GM10266 (cell line): ENCODE measurements at regions not wholly inside any gene's neighbourhood (a gene's known extent, or its start where the extent isn't known, plus 50 kb on each side); places are given as distances from the start of the nearest gene placed in this dataset.
"Not testable (repeated sequence)": the region's sequence is repeated elsewhere in the genome, so short reads cannot be mapped to it uniquely, and the experiment has no call there.

Experiments
- DNase-seq: peaks from one replicate; pipeline ENCODE4 v3.0.0; 2012; ENCODE audit errors: extremely low spot score
- CTCF ChIP-seq: IDR thresholded peaks from 2 replicates; pipeline ENCODE4 v1.5.1; 2012; ENCODE audit warnings: mild to moderate bottlenecking, low read depth; ENCODE audit not compliant: control insufficient read depth, insufficient read depth; ENCODE audit errors: missing control alignments

GRCh38 chr7:96770758-96771157, 61.1 kb upstream of the SEM1 start:
- DNase-seq, result no peak
- TF ChIP-seq CTCF, result no peak

- TF ChIP-seq CTCF, result no peak
- DNase-seq, result no peak
Observed at GRCh38 chr7:96772139-96772694, 62.6 kb upstream of the SEM1 start.

GRCh38 chr7:96773483-96773882, 63.8 kb upstream of the SEM1 start:
- no peak for DNase-seq
- TF ChIP-seq CTCF, result no peak

- no peak for TF ChIP-seq CTCF
- no peak for DNase-seq
Observed at GRCh38 chr7:96774358-96774757, 64.7 kb upstream of the SEM1 start.

- TF ChIP-seq CTCF, result no peak
- no peak for DNase-seq
Observed at GRCh38 chr7:96775046-96775445, 65.4 kb upstream of the SEM1 start.

- TF ChIP-seq CTCF, result no peak
- no peak for DNase-seq
Observed at GRCh38 chr7:96778263-96778662, 68.6 kb upstream of the SEM1 start.

GRCh38 chr7:96781919-96782318, 72.3 kb upstream of the SEM1 start:
- TF ChIP-seq CTCF, result no peak
- no peak for DNase-seq

GRCh38 chr7:96782686-96783298, 73.1 kb upstream of the SEM1 start:
- DNase-seq, result not testable (repeated sequence)
